NCI-H1930 (cell line): ENCODE measurements at regions not wholly inside any gene's neighbourhood (a gene's known extent, or its start where the extent isn't known, plus 50 kb on each side); places are given as distances from the start of the nearest gene placed in this dataset.

Experiments used
- DNase-seq, 2 experiments: peaks; one replicate each; lab custom pipeline; 2025; lab: John Stamatoyannopoulos, UW

GRCh38 chr6:139514819-139515218 lies 140.4 kb upstream of the CITED2 start:
- no peak for DNase-seq

GRCh38 chr6:139510040-139510790 lies 135.8 kb upstream of the CITED2 start:
- no peak for DNase-seq

GRCh38 chr6:139509167-139509566 lies 134.7 kb upstream of the CITED2 start:
- DNase-seq, result no peak

GRCh38 chr6:139508576-139508975 lies 134.1 kb upstream of the CITED2 start:
- no peak for DNase-seq

- DNase-seq, result no peak
These were observed 133.6 kb upstream of the CITED2 start for GRCh38 chr6:139508023-139508422.

- no peak for DNase-seq
These were observed 126.5 kb upstream of the CITED2 start for GRCh38 chr6:139500977-139501376.

- DNase-seq, result no peak
These were observed 124.3 kb upstream of the CITED2 start for GRCh38 chr6:139498715-139499114.

- DNase-seq, result no peak
These were observed 123.0 kb upstream of the CITED2 start for GRCh38 chr6:139497345-139497961.

- no peak for DNase-seq
These were observed 122.4 kb upstream of the CITED2 start for GRCh38 chr6:139496654-139497344.

GRCh38 chr6:139494376-139494990 lies 120.0 kb upstream of the CITED2 start:
- no peak for DNase-seq

- DNase-seq, result no peak
These were observed 116.0 kb upstream of the CITED2 start for GRCh38 chr6:139490482-139490881.

- DNase-seq, result no peak
These were observed 112.0 kb upstream of the CITED2 start for GRCh38 chr6:139486476-139486799.

- no peak for DNase-seq
These were observed 111.5 kb upstream of the CITED2 start for GRCh38 chr6:139485742-139486475.

- no peak for DNase-seq
These were observed 110.7 kb upstream of the CITED2 start for GRCh38 chr6:139485185-139485584.

- no peak for DNase-seq
These were observed 108.6 kb upstream of the CITED2 start for GRCh38 chr6:139483079-139483478.

- no peak for DNase-seq
These were observed 107.8 kb upstream of the CITED2 start for GRCh38 chr6:139482287-139482686.

GRCh38 chr6:139480356-139481165 lies 106.1 kb upstream of the CITED2 start:
- no peak for DNase-seq

- no peak for DNase-seq
These were observed 105.2 kb upstream of the CITED2 start for GRCh38 chr6:139479433-139480222.

GRCh38 chr6:139475646-139476045 lies 101.2 kb upstream of the CITED2 start:
- no peak for DNase-seq

- DNase-seq, result no peak
These were observed 100.8 kb upstream of the CITED2 start for GRCh38 chr6:139475241-139475640.
